IMR-90 (cell line): ENCODE measurements at regions not wholly inside any gene's neighbourhood (a gene's known extent, or its start where the extent isn't known, plus 50 kb on each side); places are given as distances from the start of the nearest gene placed in this dataset.

Experiments
- CEBPB ChIP-seq: IDR thresholded peaks from 2 replicates; pipeline ENCODE4 v1.6.1; 2012; ENCODE audit warnings: low read depth, low read length, improper control_type of control experiment
- CHD1 ChIP-seq: IDR thresholded peaks from 2 replicates; pipeline ENCODE4 v1.6.1; 2012; ENCODE audit warnings: low read depth, low read length, improper control_type of control experiment
- CTCF ChIP-seq: conservative IDR thresholded peaks from 2 replicates; pipeline ENCODE4 v1.5.1; 2012; ENCODE audit warnings: mild to moderate bottlenecking, low read depth, low read length, improper control_type of control experiment
- FOS ChIP-seq: fragments of 150-350 bp; IDR thresholded peaks from 2 replicates; pipeline ENCODE4 v1.6.1; 2016; ENCODE audit warnings: low read depth, low read length
- MAFK ChIP-seq: IDR thresholded peaks from 2 replicates; pipeline ENCODE4 v1.6.1; 2012; ENCODE audit warnings: low read depth, low read length, improper control_type of control experiment
- MXI1 ChIP-seq: IDR thresholded peaks from 2 replicates; pipeline ENCODE4 v1.6.1; 2012; ENCODE audit warnings: low read depth, mild to moderate bottlenecking, low read length, moderate library complexity, borderline replicate concordance
- POLR2A ChIP-seq: IDR thresholded peaks from 2 replicates; pipeline ENCODE4 v1.6.1; 2012; ENCODE audit warnings: mild to moderate bottlenecking, low read depth, low read length
- RAD21 ChIP-seq: IDR thresholded peaks from 2 replicates; pipeline ENCODE4 v1.6.1; 2012; ENCODE audit warnings: low read length, improper control_type of control experiment
- RFX5 ChIP-seq: IDR thresholded peaks from 2 replicates; pipeline ENCODE4 v1.8.0; 2012; ENCODE audit warnings: low read depth, mild to moderate bottlenecking, low read length, moderate library complexity
- SMC3 ChIP-seq: fragments of 150-350 bp; IDR thresholded peaks from 2 replicates; pipeline ENCODE4 v1.6.1; 2016; ENCODE audit warnings: low read depth, mild to moderate bottlenecking, antibody characterized with exemption, low read length, moderate library complexity

- TF ChIP-seq CTCF (peak; percentile 37; the same call in 1 of the 2 replicates), MXI1 (no peak), RAD21 (peak; percentile 28; the same call in 1 of the 2 replicates), SMC3 (0 out of 2 replicates have a peak, but pooled peaks have one; percentile 22), CEBPB (no peak), POLR2A (no peak), MAFK (no peak), RFX5 (no peak), CHD1 (no peak), FOS (no peak)
These were observed 268.3 kb upstream of the NETO1 start for GRCh38 chr18:73136134-73136533.
